ENCODE measurements at regions not wholly inside any gene's neighbourhood (a gene's known extent, or its start where the extent isn't known, plus 50 kb on each side); places are given as distances from the start of the nearest gene placed in this dataset.
"Not testable (repeated sequence)": the region's sequence is repeated elsewhere in the genome, so short reads cannot be mapped to it uniquely, and the experiment has no call there.

DNA sequence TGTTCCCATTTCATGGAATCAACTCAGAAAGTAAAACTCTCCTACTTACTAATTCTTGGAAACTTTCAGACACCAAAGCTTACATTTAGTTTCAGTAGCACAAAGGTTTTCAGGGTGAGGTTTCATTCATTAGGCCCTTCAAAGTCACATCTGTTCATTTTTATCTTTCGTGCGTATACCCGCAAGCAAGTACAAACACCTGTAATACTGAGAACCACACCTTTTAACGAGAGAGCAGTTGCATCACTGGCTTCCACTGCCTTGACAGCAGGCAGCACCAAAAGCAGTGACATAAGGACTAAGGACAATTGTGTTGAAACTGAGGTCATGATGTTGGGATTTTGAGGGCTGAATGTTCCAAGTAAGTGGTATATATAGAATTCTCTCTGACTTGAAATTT is 60.5 kb downstream of the GOLGA6L22 start:
- not testable (repeated sequence) for DNase-seq (ENCODE audit: extremely low read depth in 1 of 2, low read depth in 1 of 2)

DNA sequence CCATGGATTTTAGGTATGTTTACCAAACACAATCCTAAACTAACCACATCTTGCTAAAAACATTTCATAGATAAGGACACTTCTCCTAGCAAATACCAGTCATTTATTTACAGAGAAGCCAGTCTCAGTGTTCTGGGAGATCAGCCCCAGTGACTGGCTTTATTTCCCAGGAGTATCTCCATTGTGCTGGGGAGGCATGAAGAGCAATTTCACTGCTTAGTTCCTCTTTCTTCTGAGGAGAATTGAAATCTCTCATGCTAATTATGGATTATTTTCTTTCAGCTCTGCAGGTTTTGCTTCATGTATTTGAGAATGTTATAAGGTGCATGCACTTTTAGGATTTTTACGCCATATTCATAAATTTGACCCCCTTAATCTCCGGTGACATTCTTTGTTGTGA is 67.8 kb downstream of the GOLGA6L22 start:
- DNase-seq (ENCODE audit: extremely low read depth in 1 of 2, low read depth in 1 of 2), result not testable (repeated sequence)

DNA sequence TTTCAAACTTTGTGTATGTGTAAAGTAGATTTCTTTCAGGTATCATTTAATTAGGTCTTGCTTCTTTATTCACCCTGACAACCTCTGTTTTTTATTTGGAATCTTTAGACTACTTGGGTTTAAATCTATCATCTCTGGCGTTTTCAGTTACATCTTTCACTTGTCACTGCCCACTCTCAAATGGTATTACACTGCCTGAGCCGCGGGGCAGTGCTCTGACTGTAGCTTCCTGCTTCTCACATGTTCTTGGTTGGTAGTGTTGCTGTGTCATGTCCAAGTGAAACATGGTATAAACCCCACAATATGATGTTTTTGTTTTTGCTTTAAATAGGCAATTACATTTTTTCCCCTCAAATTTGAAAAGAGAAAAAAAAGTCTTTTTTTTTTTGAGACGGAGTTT is 68.3 kb downstream of the GOLGA6L22 start:
- DNase-seq (ENCODE audit: extremely low read depth in 1 of 2, low read depth in 1 of 2), result not testable (repeated sequence)

GRCh38 chr15:22529200-22529599 is 70.5 kb downstream of the GOLGA6L22 start:
- DNase-seq (ENCODE audit: extremely low read depth in 1 of 2, low read depth in 1 of 2), result not testable (repeated sequence)

DNA sequence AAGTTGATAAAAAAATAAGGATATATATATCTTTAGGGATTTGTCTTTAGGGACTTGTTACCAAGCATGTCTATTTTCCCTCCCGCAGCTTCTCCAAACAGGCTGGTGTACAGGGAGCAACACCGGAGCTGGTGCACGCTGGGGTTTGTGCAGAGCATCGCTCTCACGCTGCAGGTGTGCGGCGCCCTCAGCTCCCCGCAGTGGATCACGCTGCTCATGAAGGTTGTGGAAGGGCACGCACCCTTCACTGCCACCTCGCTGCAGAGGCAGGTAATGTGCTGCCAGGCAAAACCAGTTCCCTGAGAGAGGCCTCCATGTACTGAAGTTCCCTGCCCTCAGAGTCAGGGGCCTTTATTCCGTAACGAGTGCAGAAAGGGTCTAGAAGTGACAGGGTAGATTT is 101.0 kb downstream of the GOLGA6L22 start:
- DNase-seq (ENCODE audit: extremely low read depth in 1 of 2, low read depth in 1 of 2), result not testable (repeated sequence)

DNA sequence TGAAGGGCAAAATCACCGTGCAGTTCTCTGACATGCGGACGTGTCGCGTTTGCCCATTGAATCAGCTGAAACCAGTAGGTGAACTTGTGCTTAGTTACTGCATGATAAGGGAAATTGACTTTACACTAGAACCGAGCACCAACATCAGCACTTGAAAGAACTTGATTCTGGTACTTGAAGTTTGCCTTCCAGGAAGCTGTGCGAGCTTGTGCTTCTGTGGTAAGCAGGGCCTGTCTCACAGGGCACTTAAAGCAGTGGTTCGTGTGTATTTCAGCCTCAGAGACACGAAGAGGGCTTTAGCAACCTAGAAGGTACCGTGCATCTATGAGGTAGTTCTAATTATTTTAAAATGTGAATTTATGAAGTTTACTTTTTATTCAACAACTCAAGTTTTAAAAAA is 103.0 kb downstream of the GOLGA6L22 start:
- not testable (repeated sequence) for DNase-seq (ENCODE audit: extremely low read depth in 1 of 2, low read depth in 1 of 2)

DNA sequence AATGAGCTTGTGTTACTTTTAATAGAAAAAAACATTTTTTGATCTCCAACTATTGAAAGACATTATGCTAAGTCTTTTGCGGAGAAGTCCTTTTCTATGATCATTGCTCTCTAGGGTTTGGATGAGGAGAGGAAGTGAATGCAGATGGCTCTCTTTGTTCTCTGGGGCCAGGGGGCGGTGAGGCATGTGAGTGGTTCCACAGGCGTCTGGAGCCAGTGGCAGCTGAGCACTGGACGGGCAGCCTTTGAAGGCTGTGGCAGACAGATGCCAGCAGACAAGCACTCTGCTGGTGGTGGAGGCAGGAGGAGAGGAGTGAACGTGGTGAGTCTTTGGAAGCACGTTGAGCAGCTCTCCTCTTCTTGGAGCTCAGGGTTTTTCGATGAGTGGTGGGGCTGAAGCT is 107.8 kb downstream of the GOLGA6L22 start:
- not testable (repeated sequence) for DNase-seq (ENCODE audit: extremely low read depth in 1 of 2, low read depth in 1 of 2)

- not testable (repeated sequence) for DNase-seq (ENCODE audit: extremely low read depth in 1 of 2, low read depth in 1 of 2)
Measured at GRCh38 chr15:22569486-22569885, 110.8 kb downstream of the GOLGA6L22 start.

DNA sequence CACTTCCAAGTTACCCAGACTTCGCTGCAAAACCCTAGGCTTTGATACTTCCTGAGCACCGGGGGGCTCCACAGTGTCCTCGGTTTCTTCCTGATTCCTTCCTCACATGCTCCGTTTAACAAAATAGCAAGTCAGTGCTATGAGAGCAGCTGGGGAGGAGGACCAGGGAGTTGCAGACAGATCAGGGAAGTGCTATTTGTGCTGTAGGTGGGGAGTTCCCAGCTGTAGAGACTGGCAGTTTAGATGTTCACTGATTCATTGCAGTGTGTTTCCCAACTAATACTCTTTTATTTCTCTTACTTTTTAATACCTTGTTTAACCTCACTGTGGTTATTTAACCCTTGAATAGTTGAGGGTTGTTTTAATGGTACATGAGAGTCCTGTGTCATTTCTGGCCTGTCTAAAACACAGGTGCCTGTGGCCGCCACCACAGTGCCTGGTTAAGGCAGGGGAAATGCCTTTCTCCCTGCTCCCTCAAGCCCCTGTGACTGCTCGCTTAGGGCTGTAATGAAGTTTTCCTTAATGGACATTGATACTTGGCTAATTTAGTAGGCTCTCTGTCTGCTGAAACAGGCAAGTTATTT is 113.5 kb downstream of the GOLGA6L22 start:
- not testable (repeated sequence) for DNase-seq (ENCODE audit: extremely low read depth in 1 of 2, low read depth in 1 of 2)

DNA sequence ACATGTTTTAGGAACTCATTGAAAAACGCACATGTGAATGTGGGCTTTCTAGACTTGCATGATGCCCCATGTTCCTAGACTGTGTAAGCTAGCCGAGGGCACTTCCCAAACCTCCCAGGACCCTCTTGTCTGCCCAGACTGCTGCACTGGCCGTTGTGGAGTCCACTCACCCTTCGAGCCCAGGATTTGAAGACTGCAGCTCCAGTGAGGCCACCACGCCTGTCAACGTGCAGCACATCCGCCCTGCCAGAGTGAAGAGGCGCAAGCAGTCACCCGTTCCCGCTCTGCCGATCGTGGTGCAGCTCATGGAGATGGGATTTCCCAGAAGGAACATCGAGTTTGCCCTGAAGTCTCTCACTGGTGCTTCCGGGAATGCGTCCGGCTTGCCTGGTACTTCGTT is 114.1 kb downstream of the GOLGA6L22 start:
- not testable (repeated sequence) for DNase-seq (ENCODE audit: extremely low read depth in 1 of 2, low read depth in 1 of 2)

DNA sequence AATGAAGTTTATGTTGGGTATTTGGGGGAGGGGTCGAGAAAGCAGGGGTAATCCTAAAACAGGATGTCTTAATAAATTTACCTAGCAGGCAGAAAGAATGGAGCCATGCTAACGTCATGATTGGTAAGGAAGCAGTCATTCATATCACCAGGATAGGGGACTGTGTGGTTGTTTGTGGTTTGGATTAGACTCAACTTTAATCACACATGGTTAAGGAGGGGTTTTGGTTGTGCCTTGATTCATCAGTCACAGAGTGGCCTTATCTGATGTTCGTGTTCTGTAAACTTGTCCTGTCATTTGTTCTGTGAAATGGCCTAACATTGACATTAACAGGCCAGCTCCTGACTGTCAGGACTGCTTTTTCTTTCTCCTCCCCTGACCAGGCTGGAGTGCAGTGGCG is 119.1 kb downstream of the GOLGA6L22 start:
- DNase-seq (ENCODE audit: extremely low read depth in 1 of 2, low read depth in 1 of 2), result not testable (repeated sequence)

GRCh38 chr15:22579213-22579612 is 120.5 kb downstream of the GOLGA6L22 start:
- DNase-seq (ENCODE audit: extremely low read depth in 1 of 2, low read depth in 1 of 2), result not testable (repeated sequence)

- not testable (repeated sequence) for DNase-seq (ENCODE audit: extremely low read depth in 1 of 2, low read depth in 1 of 2)
Measured at GRCh38 chr15:22587391-22587790, 128.7 kb downstream of the GOLGA6L22 start.

- DNase-seq (ENCODE audit: extremely low read depth in 1 of 2, low read depth in 1 of 2), result not testable (repeated sequence)
Measured at GRCh38 chr15:22598552-22598951, 139.8 kb downstream of the GOLGA6L22 start.

- DNase-seq (ENCODE audit: extremely low read depth in 1 of 2, low read depth in 1 of 2), result not testable (repeated sequence)
Measured at GRCh38 chr15:22599526-22600320, 141.0 kb downstream of the GOLGA6L22 start.

GRCh38 chr15:22616976-22617375 is 158.3 kb downstream of the GOLGA6L22 start:
- not testable (repeated sequence) for DNase-seq (ENCODE audit: extremely low read depth in 1 of 2, low read depth in 1 of 2)

GRCh38 chr15:22631789-22632188 is 154.7 kb upstream of the NIPA1 start:
- not testable (repeated sequence) for DNase-seq (ENCODE audit: extremely low read depth in 1 of 2, low read depth in 1 of 2)

DNA sequence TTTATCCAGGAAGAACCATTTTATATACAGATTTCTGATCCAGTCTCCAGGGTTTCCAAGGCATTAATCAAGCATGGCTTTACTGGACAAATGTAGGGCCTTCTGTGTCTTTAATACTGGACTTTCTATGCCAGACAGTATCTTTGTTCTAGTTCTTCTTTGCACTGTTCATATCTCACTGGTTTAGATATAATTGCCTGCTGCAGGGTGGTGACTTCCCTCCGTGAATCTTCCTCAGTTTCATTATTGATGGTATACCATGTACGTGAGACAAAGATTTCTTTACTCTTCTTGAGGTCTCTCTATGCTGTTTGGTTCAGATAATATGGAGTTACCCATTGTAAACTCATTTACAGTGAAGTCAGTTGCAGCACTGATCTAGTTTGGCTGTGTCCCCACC is 146.5 kb upstream of the NIPA1 start:
- not testable (repeated sequence) for DNase-seq (ENCODE audit: extremely low read depth in 1 of 2, low read depth in 1 of 2)

DNA sequence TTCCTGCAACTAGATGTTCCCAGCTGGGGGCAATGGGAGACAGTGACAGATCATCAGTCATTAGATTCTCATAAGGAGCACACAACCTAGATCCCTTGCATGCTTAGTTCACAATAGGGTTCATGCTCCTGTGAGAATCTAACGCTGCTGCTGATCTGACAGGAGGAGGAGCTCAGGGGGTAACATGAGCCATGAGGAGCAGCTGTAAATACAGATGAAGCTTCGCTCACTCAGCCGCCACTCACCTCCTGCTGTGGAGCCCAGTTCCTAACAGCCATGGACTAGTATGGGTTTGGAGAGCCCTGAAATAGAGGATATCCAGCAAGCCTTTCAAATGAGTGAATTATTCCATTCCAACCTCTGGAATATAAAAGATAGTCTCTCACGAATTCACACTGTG is 137.0 kb upstream of the NIPA1 start:
- not testable (repeated sequence) for DNase-seq (ENCODE audit: extremely low read depth in 1 of 2, low read depth in 1 of 2)

GRCh38 chr15:22651179-22651578 is 135.3 kb upstream of the NIPA1 start:
- not testable (repeated sequence) for DNase-seq (ENCODE audit: extremely low read depth in 1 of 2, low read depth in 1 of 2)

DNA sequence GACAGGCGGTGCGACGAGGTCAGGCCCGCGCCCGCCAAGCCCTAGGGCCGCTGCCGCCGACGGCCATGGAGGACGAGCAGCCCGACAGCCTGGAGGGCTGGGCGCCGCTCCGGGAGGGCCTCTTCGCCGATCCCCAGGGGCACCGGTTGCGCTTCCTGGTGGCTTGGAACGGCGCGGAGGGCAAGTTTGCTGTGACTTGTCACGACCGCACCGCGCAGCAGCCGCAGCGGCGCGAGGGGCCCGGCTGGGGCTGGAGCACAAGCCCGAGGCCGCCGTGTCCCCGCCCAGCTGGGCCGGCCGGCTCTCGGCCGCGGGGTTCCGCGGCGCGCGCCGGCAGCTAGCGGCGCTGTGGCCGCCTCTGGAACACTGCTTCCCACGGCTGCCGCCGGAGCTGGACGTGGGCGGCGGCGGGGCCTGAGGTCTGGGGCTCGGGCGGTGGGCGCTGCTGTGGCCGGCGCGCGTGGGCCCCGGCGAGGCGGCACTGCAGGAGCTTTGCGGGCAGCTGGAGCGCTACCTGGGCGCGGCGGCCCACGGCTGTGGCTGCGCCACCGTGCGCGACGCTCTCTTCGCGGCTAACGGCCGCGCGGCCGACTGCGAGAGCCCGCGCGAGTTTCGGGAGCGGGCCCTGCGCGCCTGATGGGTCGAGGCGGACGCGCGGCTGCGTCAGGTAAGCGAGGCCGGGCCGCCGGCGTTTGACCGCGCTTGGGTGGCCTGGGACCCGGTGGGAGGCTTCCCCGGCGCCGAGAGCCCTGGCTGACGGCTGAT is 122.0 kb upstream of the NIPA1 start:
- peak in 1 of 2 donors; percentile 10 for DNase-seq (ENCODE audit: extremely low read depth in 1 of 2, low read depth in 1 of 2)
